B cell (primary cell): ENCODE measurements at regions not wholly inside any gene's neighbourhood (a gene's known extent, or its start where the extent isn't known, plus 50 kb on each side); places are given as distances from the start of the nearest gene placed in this dataset.

Experiments used
- ATAC-seq: fragments of 200-7000 bp; cut with Tn5 transposase; one replicate; pipeline ENCODE4 v1.10.0; 2021; ENCODE audit warnings: low read depth, mild to moderate bottlenecking, moderate number of reproducible peaks, moderate library complexity
- CTCF ChIA-PET: fragments of 350-600 bp; sonication (Branson Sonifier 250); formaldehyde crosslinking; loops from one replicate; lab custom pipeline; 2021; ENCODE audit warnings: antibody characterized with exemption, inconsistent platforms; lab: Charles Lee
- POLR2A ChIA-PET: fragments of 350-600 bp; sonication (Branson Sonifier 250); formaldehyde crosslinking; loops from one replicate; lab custom pipeline; 2021; ENCODE audit warnings: antibody characterized with exemption; lab: Charles Lee
- DNase-seq: peaks from one replicate; pipeline ENCODE4 v3.0.0; 2013
- H2AFZ ChIP-seq: 2 replicates; pipeline ENCODE4 v1.6.1; 2012; ENCODE audit warnings: mild to moderate bottlenecking, low read depth, low read length; ENCODE audit not compliant: insufficient read depth, poor library complexity, severe bottlenecking
- H3K27ac ChIP-seq, 2 donors: 1 replicate in 1 of 2; 2 replicates in 1 of 2; pipeline ENCODE4 v1.5.1; 2012 to 2013; ENCODE audit warnings: low read length in 2 of 2, mild to moderate bottlenecking in 2 of 2, moderate library complexity in 1 of 2
- H3K27me3 ChIP-seq, 4 experiments: fragments of 200-600 bp in 1 of 4; sonication (generic) in 1 of 4; replicated peaks in 1 of 4; 1 replicate in 2 of 4; 2 replicates in 2 of 4; pipeline versions ENCODE4 v1.6.1 to v1.7.0; 2013 to 2016; ENCODE audit warnings: low read length in 3 of 4, mild to moderate bottlenecking in 2 of 4, mixed read lengths in 1 of 4, moderate library complexity in 1 of 4; ENCODE audit not compliant: insufficient read depth in 4 of 4, control insufficient read depth in 3 of 4; ENCODE audit errors: control extremely low read depth in 1 of 4
- H3K36me3 ChIP-seq, 2 experiments: replicated peaks in 1 of 2; 1 replicate in 1 of 2; 2 replicates in 1 of 2; pipeline versions ENCODE4 v1.6.1 to v1.7.1; 2013; ENCODE audit warnings: low read length in 1 of 2; ENCODE audit not compliant: insufficient read depth in 2 of 2, control insufficient read depth in 1 of 2; ENCODE audit errors: control extremely low read depth in 1 of 2, extremely low read depth in 1 of 2
- H3K4me1 ChIP-seq, 2 donors: fragments of 200-600 bp in 1 of 2; sonication (generic) in 1 of 2; 1 replicate in 1 of 2; 2 replicates in 1 of 2; pipeline versions ENCODE4 v1.5.1 to v1.6.1; 2013 to 2017; ENCODE audit warnings: low read length in 2 of 2; ENCODE audit not compliant: control insufficient read depth in 2 of 2, insufficient read depth in 2 of 2
- H3K4me2 ChIP-seq: replicated peaks from 2 replicates; pipeline ENCODE3; 2012; ENCODE audit warnings: mild to moderate bottlenecking, low read depth, low read length; ENCODE audit not compliant: poor library complexity, severe bottlenecking
- H3K4me3 ChIP-seq, 5 experiments: fragments of 200-600 bp in 1 of 5; sonication (generic) in 1 of 5; 1 replicate in 3 of 5; 2 replicates in 2 of 5; pipeline versions ENCODE4 v1.5.1 to v1.7.0; 2011 to 2016; ENCODE audit warnings: low read length in 4 of 5, mild to moderate bottlenecking in 4 of 5, low read depth in 2 of 5, control low read depth in 1 of 5, moderate library complexity in 1 of 5; ENCODE audit not compliant: insufficient read depth in 1 of 5; ENCODE audit errors: control extremely low read depth in 1 of 5, extremely low read depth in 1 of 5
- H3K79me2 ChIP-seq: fragments of 200-600 bp; sonication (generic); one replicate; pipeline ENCODE4 v1.6.0; 2016; ENCODE audit warnings: low read length; ENCODE audit not compliant: control insufficient read depth, insufficient read depth
- H3K9ac ChIP-seq: fragments of 200-600 bp; sonication (generic); 2 replicates; pipeline ENCODE4 v1.6.1; 2017; ENCODE audit warnings: mild to moderate bottlenecking, low read length, moderate library complexity
- H3K9me3 ChIP-seq, 3 donors: one replicate each; pipeline versions ENCODE4 v1.6.1 to v1.7.1; 2013; ENCODE audit warnings: low read length in 2 of 3; ENCODE audit not compliant: control insufficient read depth in 2 of 3, insufficient read depth in 1 of 3; ENCODE audit errors: control extremely low read depth in 1 of 3
- H4K20me1 ChIP-seq: 2 replicates; pipeline ENCODE4 v1.6.0; 2012; ENCODE audit warnings: mild to moderate bottlenecking, low read length; ENCODE audit not compliant: insufficient read depth, control insufficient read depth, poor library complexity, severe bottlenecking
- H3K27ac Mint-ChIP-seq: one replicate; pipeline ENCODE4 v1.8.0; 2021; ENCODE audit warnings: mixed read lengths
- H3K27me3 Mint-ChIP-seq: one replicate; pipeline ENCODE4 v1.8.0; 2021; ENCODE audit warnings: mixed read lengths
- H3K4me1 Mint-ChIP-seq: one replicate; pipeline ENCODE4 v1.8.0; 2021; ENCODE audit warnings: mixed read lengths
- H3K4me3 Mint-ChIP-seq: one replicate; pipeline ENCODE4 v1.8.0; 2021; ENCODE audit warnings: mixed read lengths
- H3K9me3 Mint-ChIP-seq: one replicate; pipeline ENCODE4 v1.8.0; 2022; ENCODE audit warnings: mixed read lengths; ENCODE audit not compliant: insufficient read depth
- CTCF ChIP-seq: fragments of 200-600 bp; IDR thresholded peaks from one replicate; pipeline ENCODE4 v1.8.0; 2022; ENCODE audit warnings: antibody characterized with exemption, mild to moderate bottlenecking
- EZH2 ChIP-seq: IDR thresholded peaks from 2 replicates; pipeline ENCODE4 v1.6.1; 2012; ENCODE audit warnings: borderline replicate concordance, low read depth, mild to moderate bottlenecking, moderate library complexity, low read length; ENCODE audit not compliant: insufficient read depth, poor library complexity, severe bottlenecking
- WGBS: methylation state at CpG from one replicate; pipeline ENCODE4 v1.1.5; 2013; ENCODE audit warnings: missing lambda C conversion rate; ENCODE audit not compliant: insufficient coverage; 5-methylcytosine and 5-hydroxymethylcytosine counted together
- intact Hi-C: fragments of 100-400 bp; cut with micrococcal nuclease; formaldehyde crosslinking; loops from one replicate; pipeline ENCODE4 v1.10.0; 2022

GRCh38 chr3:40677321-40677720 is 152.6 kb downstream of the ZNF621 start:
- TF ChIP-seq CTCF (no peak), EZH2 (no peak)
- no peak overlapping the region for H3K27ac ChIP-seq
- DNase-seq, result no peak
- no peaks in the 10 kb centered on the region for H4K20me1 ChIP-seq
- H3K79me2 ChIP-seq, result no peaks in the 10 kb centered on the region
- H3K4me1 ChIP-seq, result peaks cover 7 to 14% of the 10 kb centered on the region in 2 donors
- Mint-ChIP-seq H3K4me3 (no peak overlapping the region), H3K27ac (no peak overlapping the region), H3K9me3 (no peaks in the 10 kb centered on the region), H3K4me1 (peaks cover 35% of the 10 kb centered on the region), H3K27me3 (no peaks in the 10 kb centered on the region)
- intact Hi-C loops, result loop anchor here (5.0 kb wide), 1 partner anchor 40 kb away; no protein-coding TSS in a partner anchor
- CTCF ChIA-PET, result no interaction called here
- no peak overlapping the region for H3K4me2 ChIP-seq
- H3K4me3 ChIP-seq, result no peak overlapping the region
- peaks cover 0 to 8% (median 3%) of the 10 kb centered on the region in 3 donors for H3K9me3 ChIP-seq
- no CpG with 5 or more reads among the region's 3 CpGs for whole genome bisulfite sequencing
- no peaks in the 10 kb centered on the region for H3K36me3 ChIP-seq
- no peak overlapping the region for H3K9ac ChIP-seq
- POLR2A ChIA-PET, result no interaction called here
- no peak overlapping the region for H2AFZ ChIP-seq
- no peaks in the 10 kb centered on the region for H3K27me3 ChIP-seq
- no peak for ATAC-seq

- Histone ChIP-seq H3K9me3 (peaks cover 0 to 8% (median 2%) of the 10 kb centered on the region in 3 donors), H3K27me3 (no peaks in the 10 kb centered on the region), H3K4me2 (no peak overlapping the region), H3K4me3 (no peak overlapping the region), H2AFZ (no peak overlapping the region), H3K79me2 (no peaks in the 10 kb centered on the region), H3K4me1 (peaks cover 7 to 14% of the 10 kb centered on the region in 2 donors), H4K20me1 (no peaks in the 10 kb centered on the region), H3K9ac (no peak overlapping the region), H3K36me3 (no peaks in the 10 kb centered on the region), H3K27ac (no peak overlapping the region)
- H3K27ac Mint-ChIP-seq, result no peak overlapping the region
- CTCF ChIA-PET, result interaction anchor here (1.4 kb wide), 1 partner anchor 13 kb away, joined by 3 read pairs; no protein-coding TSS in a partner anchor
- POLR2A ChIA-PET, result no interaction called here
- no peak overlapping the region for H3K4me3 Mint-ChIP-seq
- TF ChIP-seq CTCF (no peak), EZH2 (no peak)
- H3K9me3 Mint-ChIP-seq, result no peaks in the 10 kb centered on the region
- H3K27me3 Mint-ChIP-seq, result no peaks in the 10 kb centered on the region
- no peak for DNase-seq
- ATAC-seq, result no peak
- WGBS, result no CpG with 5 or more reads among the region's 3 CpGs
- H3K4me1 Mint-ChIP-seq, result peaks cover 32% of the 10 kb centered on the region
- intact Hi-C loops, result loop anchor here (5.0 kb wide), 1 partner anchor 40 kb away; no protein-coding TSS in a partner anchor
Measured at GRCh38 chr3:40677749-40678148, 153.0 kb downstream of the ZNF621 start.
